AG09309 (cell line): ENCODE measurements at regions not wholly inside any gene's neighbourhood (a gene's known extent, or its start where the extent isn't known, plus 50 kb on each side); places are given as distances from the start of the nearest gene placed in this dataset.

Source experiments
- DNase-seq: peaks from one replicate; pipeline ENCODE4 v3.0.0-alpha.2; 2010; ENCODE audit warnings: low read depth
- H3K4me3 ChIP-seq: 2 replicates; pipeline ENCODE4 v1.5.1; 2011; ENCODE audit warnings: mild to moderate bottlenecking, low read depth, low read length, moderate library complexity; ENCODE audit not compliant: control insufficient read depth
- CTCF ChIP-seq: IDR thresholded peaks from 2 replicates; pipeline ENCODE4 v1.5.1; 2011; ENCODE audit warnings: mild to moderate bottlenecking, low read depth, low read length, inconsistent platforms; ENCODE audit not compliant: insufficient read depth, control insufficient read depth; ENCODE audit errors: missing control alignments

- DNase-seq = no peak
- no peak overlapping the region for H3K4me3 ChIP-seq
- no peak for TF ChIP-seq CTCF
Observed at GRCh38 chr9:99513441-99514112, 291.5 kb downstream of the SEC61B start.

GRCh38 chr9:99515093-99515492 lies 293.0 kb downstream of the SEC61B start:
- TF ChIP-seq CTCF = no peak
- H3K4me3 ChIP-seq = no peak overlapping the region
- no peak for DNase-seq

- TF ChIP-seq CTCF = no peak
- no peak overlapping the region for H3K4me3 ChIP-seq
- DNase-seq = no peak
Observed at GRCh38 chr9:99515895-99516656, 294.0 kb downstream of the SEC61B start.

GRCh38 chr9:99516657-99517049 lies 294.6 kb downstream of the SEC61B start:
- DNase-seq = no peak
- no peak for TF ChIP-seq CTCF

GRCh38 chr9:99523838-99524237 lies 297.8 kb upstream of the NR4A3 start:
- H3K4me3 ChIP-seq = no peak overlapping the region
- no peak for TF ChIP-seq CTCF
- DNase-seq = no peak

More at GRCh38 chr9:99516657-99517049, 294.6 kb downstream of the SEC61B start:
- no peak overlapping the region for H3K4me3 ChIP-seq

GRCh38 chr9:99531313-99531712 lies 290.4 kb upstream of the NR4A3 start:
- TF ChIP-seq CTCF = no peak
- H3K4me3 ChIP-seq = no peak overlapping the region
- no peak for DNase-seq
